Naive thymus-derived CD4-positive, alpha-beta T cell (primary cell): ENCODE measurements at regions not wholly inside any gene's neighbourhood (a gene's known extent, or its start where the extent isn't known, plus 50 kb on each side); places are given as distances from the start of the nearest gene placed in this dataset.

Experiments used
- ATAC-seq: fragments of 150-1000 bp; cut with Tn5 transposase; 2 replicates; pipeline ENCODE4 v1.10.0; 2021; ENCODE audit warnings: mild to moderate bottlenecking, moderate library complexity
- CTCF ChIA-PET: fragments of 350-600 bp; sonication (Branson Sonifier 250); formaldehyde crosslinking; loops from one replicate; lab custom pipeline; 2021; ENCODE audit warnings: antibody characterized with exemption; lab: Charles Lee
- POLR2A ChIA-PET: fragments of 350-600 bp; sonication (Branson Sonifier 250); formaldehyde crosslinking; loops from one replicate; lab custom pipeline; 2021; ENCODE audit warnings: antibody characterized with exemption, inconsistent platforms; lab: Charles Lee
- DNase-seq, 9 donors: peaks; one replicate each; pipeline versions ENCODE4 v3.0.0 to v3.0.0-alpha.2; 2020 to 2022; ENCODE audit warnings: mixed read lengths in 1 of 9
- H3K27ac ChIP-seq: one replicate; pipeline ENCODE4 v1.7.0; 2013; ENCODE audit warnings: mild to moderate bottlenecking, low read depth, low read length, moderate library complexity
- H3K27me3 ChIP-seq, 2 donors: one replicate each; pipeline ENCODE4 v1.7.0; 2013; ENCODE audit warnings: low read length in 2 of 2, mild to moderate bottlenecking in 2 of 2, moderate library complexity in 2 of 2; ENCODE audit not compliant: control insufficient read depth in 2 of 2, insufficient read depth in 2 of 2
- H3K36me3 ChIP-seq, 3 experiments: 1 replicate in 2 of 3; 2 replicates in 1 of 3; pipeline ENCODE4 v1.7.0; 2013; ENCODE audit warnings: low read length in 3 of 3, mild to moderate bottlenecking in 3 of 3, moderate library complexity in 1 of 3; ENCODE audit not compliant: insufficient read depth in 3 of 3, control insufficient read depth in 2 of 3
- H3K4me1 ChIP-seq, 2 donors: one replicate each; pipeline ENCODE4 v1.7.0; 2013; ENCODE audit warnings: low read length in 2 of 2, mild to moderate bottlenecking in 2 of 2, moderate library complexity in 1 of 2; ENCODE audit not compliant: control insufficient read depth in 2 of 2, insufficient read depth in 2 of 2
- H3K4me3 ChIP-seq: 2 replicates; pipeline ENCODE4 v1.7.0; 2013; ENCODE audit warnings: mild to moderate bottlenecking, low read length
- H3K9me3 ChIP-seq, 3 experiments: 1 replicate in 2 of 3; 2 replicates in 1 of 3; pipeline ENCODE4 v1.7.0; 2013; ENCODE audit warnings: low read length in 3 of 3; ENCODE audit not compliant: control insufficient read depth in 2 of 3
- H3K27ac Mint-ChIP-seq, 9 donors: one replicate each; pipeline ENCODE4 v1.8.0; 2020 to 2022; ENCODE audit warnings: mixed read lengths in 9 of 9, mild to moderate bottlenecking in 8 of 9, moderate library complexity in 5 of 9, inconsistent platforms in 2 of 9
- H3K27me3 Mint-ChIP-seq, 5 donors: one replicate each; pipeline ENCODE4 v1.8.0; 2021 to 2022; ENCODE audit warnings: mixed read lengths in 5 of 5, mild to moderate bottlenecking in 1 of 5
- H3K36me3 Mint-ChIP-seq, 5 donors: one replicate each; pipeline ENCODE4 v1.8.0; 2020 to 2022; ENCODE audit warnings: mixed read lengths in 5 of 5, mild to moderate bottlenecking in 3 of 5, inconsistent platforms in 1 of 5
- H3K4me1 Mint-ChIP-seq, 7 donors: one replicate each; pipeline ENCODE4 v1.8.0; 2020 to 2022; ENCODE audit warnings: mixed read lengths in 7 of 7, mild to moderate bottlenecking in 3 of 7, inconsistent platforms in 1 of 7
- H3K4me3 Mint-ChIP-seq, 10 donors: one replicate each; pipeline ENCODE4 v1.8.0; 2020 to 2022; ENCODE audit warnings: mild to moderate bottlenecking in 10 of 10, mixed read lengths in 10 of 10, moderate library complexity in 6 of 10, inconsistent platforms in 2 of 10
- H3K9me3 Mint-ChIP-seq, 11 donors: one replicate each; pipeline ENCODE4 v1.8.0; 2020 to 2022; ENCODE audit warnings: mixed read lengths in 11 of 11, mild to moderate bottlenecking in 4 of 11, inconsistent platforms in 1 of 11, moderate library complexity in 1 of 11
- intact Hi-C, 2 donors: fragments of 100-400 bp; cut with micrococcal nuclease; formaldehyde crosslinking; loops; one replicate each; pipeline ENCODE4 v1.15.1; 2023

DNA sequence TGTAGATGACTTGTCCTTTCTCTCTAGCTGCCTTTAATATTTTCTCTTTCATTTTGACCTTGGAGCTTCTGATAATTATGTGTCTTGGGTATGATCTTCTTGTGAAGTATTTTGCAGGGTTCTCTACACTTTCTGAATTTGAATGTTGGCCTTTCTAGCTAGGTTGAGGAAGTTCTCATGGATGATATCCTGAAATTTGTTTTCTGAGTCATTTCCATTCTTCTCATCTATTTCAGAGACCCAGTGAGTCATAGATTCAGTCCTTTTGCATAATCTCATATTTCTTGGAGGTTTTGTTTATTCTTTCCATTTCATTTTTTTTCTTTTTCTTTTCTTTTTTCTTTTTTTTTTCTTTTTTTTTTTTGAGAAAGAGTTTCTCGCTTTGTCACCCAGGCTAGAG, 585.7 kb upstream of the PABPC4L start:
- Mint-ChIP-seq H3K36me3 (peaks cover 0 to 3% (median 0%) of the 10 kb centered on the region in 5 donors), H3K4me3 (no peak overlapping the region), H3K27me3 (no peaks in the 10 kb centered on the region), H3K4me1 (no peaks in the 10 kb centered on the region), H3K9me3 (peaks cover 8 to 35% (median 28%) of the 10 kb centered on the region in 11 donors), H3K27ac (no peak overlapping the region)
- Histone ChIP-seq H3K9me3 (no peaks in the 10 kb centered on the region), H3K4me3 (no peak overlapping the region), H3K4me1 (no peaks in the 10 kb centered on the region), H3K27ac (no peak overlapping the region), H3K36me3 (no peaks in the 10 kb centered on the region), H3K27me3 (no peaks in the 10 kb centered on the region)
- ChIA-PET POLR2A (no interaction called here), CTCF (no interaction called here)
- intact Hi-C loops, result no loop called here
- no peak for ATAC-seq
- no peak for DNase-seq

DNA sequence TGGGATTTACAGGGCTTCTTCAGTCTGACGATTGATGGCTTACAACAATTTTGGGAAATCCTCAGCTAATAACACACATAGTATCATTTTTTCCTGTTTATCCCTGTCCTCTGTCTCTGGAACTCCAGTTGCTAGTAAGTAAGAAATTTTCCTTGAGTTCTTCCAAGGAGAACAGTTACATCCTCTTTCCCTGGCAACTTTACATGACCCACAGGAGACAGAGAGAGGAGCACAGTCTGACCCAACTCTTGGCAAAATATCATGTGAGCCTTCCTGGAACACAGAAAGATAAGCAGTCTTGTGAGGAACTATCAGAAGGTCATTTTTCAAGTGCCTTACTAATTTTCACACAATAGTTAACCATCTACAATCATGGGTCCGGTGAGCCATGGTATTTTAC, 578.7 kb upstream of the PABPC4L start:
- Mint-ChIP-seq H3K36me3 (peaks cover 0 to 2% (median 0%) of the 10 kb centered on the region in 5 donors), H3K4me3 (no peak overlapping the region), H3K27ac (no peak overlapping the region), H3K4me1 (no peaks in the 10 kb centered on the region), H3K9me3 (peaks cover 6 to 24% (median 11%) of the 10 kb centered on the region in 11 donors), H3K27me3 (no peaks in the 10 kb centered on the region)
- ChIA-PET POLR2A (no interaction called here), CTCF (no interaction called here)
- Histone ChIP-seq H3K27me3 (no peaks in the 10 kb centered on the region), H3K9me3 (no peaks in the 10 kb centered on the region), H3K27ac (no peak overlapping the region), H3K4me3 (no peak overlapping the region), H3K4me1 (no peaks in the 10 kb centered on the region), H3K36me3 (no peaks in the 10 kb centered on the region)
- DNase-seq, result no peak
- intact Hi-C loops, result no loop called here
- no peak for ATAC-seq

DNA sequence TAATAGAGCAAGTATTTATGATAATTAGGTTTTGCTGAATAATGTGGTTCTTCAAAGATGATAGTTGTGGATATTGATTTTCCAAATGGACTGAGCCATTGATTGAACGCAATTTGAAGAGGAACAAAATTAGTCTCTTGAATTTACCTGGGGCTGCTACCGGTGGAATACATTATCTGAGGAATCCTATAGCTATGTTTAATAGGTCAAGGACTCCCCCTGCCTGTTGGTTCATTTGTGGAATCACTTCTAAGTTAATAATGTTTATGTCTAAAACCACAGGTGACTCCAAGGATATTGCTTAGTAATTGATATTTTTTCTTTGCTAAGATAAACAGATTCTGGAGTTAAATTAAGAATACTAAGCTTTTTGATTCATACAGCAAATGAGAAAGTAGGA, 576.0 kb upstream of the PABPC4L start:
- H3K4me3 ChIP-seq, result no peak overlapping the region
- Mint-ChIP-seq H3K9me3 (peaks cover 0 to 15% (median 5%) of the 10 kb centered on the region in 11 donors), H3K27ac (no peak overlapping the region), H3K4me3 (no peak overlapping the region), H3K27me3 (no peaks in the 10 kb centered on the region), H3K36me3 (peaks cover 0 to 8% (median 0%) of the 10 kb centered on the region in 5 donors), H3K4me1 (no peaks in the 10 kb centered on the region)
- ChIA-PET POLR2A (no interaction called here), CTCF (no interaction called here)
- no peak overlapping the region for H3K27ac ChIP-seq
- intact Hi-C loops, result no loop called here
- H3K36me3 ChIP-seq, result no peaks in the 10 kb centered on the region
- H3K27me3 ChIP-seq, result no peaks in the 10 kb centered on the region
- DNase-seq (no peak), ATAC-seq (no peak)
- H3K4me1 ChIP-seq, result no peaks in the 10 kb centered on the region
- H3K9me3 ChIP-seq, result no peaks in the 10 kb centered on the region

- no peaks in the 10 kb centered on the region for H3K4me1 Mint-ChIP-seq
- no peaks in the 10 kb centered on the region for H3K36me3 ChIP-seq
- H3K9me3 ChIP-seq, result no peaks in the 10 kb centered on the region
- no peaks in the 10 kb centered on the region for H3K27me3 ChIP-seq
- intact Hi-C loops, result no loop called here
- no peak overlapping the region for H3K4me3 ChIP-seq
- ChIA-PET POLR2A (no interaction called here), CTCF (no interaction called here)
- no peaks in the 10 kb centered on the region for H3K27me3 Mint-ChIP-seq
- H3K27ac Mint-ChIP-seq, result no peak overlapping the region
- no peak overlapping the region for H3K27ac ChIP-seq
- H3K4me3 Mint-ChIP-seq, result no peak overlapping the region
- peaks cover 0 to 8% (median 0%) of the 10 kb centered on the region in 5 donors for H3K36me3 Mint-ChIP-seq
- DNase-seq (no peak), ATAC-seq (peak; percentile 3)
- H3K9me3 Mint-ChIP-seq, result peaks cover 0 to 17% (median 6%) of the 10 kb centered on the region in 11 donors
- H3K4me1 ChIP-seq, result no peaks in the 10 kb centered on the region
Observed at GRCh38 chr4:134773497-134774000, 572.0 kb upstream of the PABPC4L start.

- intact Hi-C loops, result no loop called here
- no peaks in the 10 kb centered on the region for H3K9me3 ChIP-seq
- POLR2A ChIA-PET, result no interaction called here
- no peaks in the 10 kb centered on the region for H3K27me3 ChIP-seq
- H3K4me3 ChIP-seq, result no peak overlapping the region
- Mint-ChIP-seq H3K27ac (no peak overlapping the region), H3K4me3 (no peak overlapping the region), H3K36me3 (no peaks in the 10 kb centered on the region), H3K9me3 (peaks cover 0 to 12% (median 0%) of the 10 kb centered on the region in 11 donors), H3K4me1 (no peaks in the 10 kb centered on the region), H3K27me3 (no peaks in the 10 kb centered on the region)
- no peak overlapping the region for H3K27ac ChIP-seq
- no peak for DNase-seq
- H3K36me3 ChIP-seq, result no peaks in the 10 kb centered on the region
- no peaks in the 10 kb centered on the region for H3K4me1 ChIP-seq
- CTCF ChIA-PET, result no interaction called here
- no peak for ATAC-seq
Observed at GRCh38 chr4:134762053-134762452, 560.5 kb upstream of the PABPC4L start.

GRCh38 chr4:134756421-134756820, 554.8 kb upstream of the PABPC4L start:
- no peaks in the 10 kb centered on the region for H3K27me3 Mint-ChIP-seq
- H3K36me3 ChIP-seq, result no peaks in the 10 kb centered on the region
- POLR2A ChIA-PET, result no interaction called here
- intact Hi-C loops, result no loop called here
- H3K4me3 Mint-ChIP-seq, result no peak overlapping the region
- no peaks in the 10 kb centered on the region for H3K27me3 ChIP-seq
- DNase-seq, result no peak
- CTCF ChIA-PET, result no interaction called here
- peaks cover 0 to 7% (median 0%) of the 10 kb centered on the region in 11 donors for H3K9me3 Mint-ChIP-seq
- ATAC-seq, result no peak
- H3K27ac ChIP-seq, result no peak overlapping the region
- no peaks in the 10 kb centered on the region for H3K36me3 Mint-ChIP-seq
- no peak overlapping the region for H3K4me3 ChIP-seq
- H3K27ac Mint-ChIP-seq, result no peak overlapping the region
- no peaks in the 10 kb centered on the region for H3K4me1 ChIP-seq
- H3K9me3 ChIP-seq, result no peaks in the 10 kb centered on the region
- no peaks in the 10 kb centered on the region for H3K4me1 Mint-ChIP-seq

GRCh38 chr4:134754301-134755019, 552.9 kb upstream of the PABPC4L start:
- no peaks in the 10 kb centered on the region for H3K9me3 ChIP-seq
- Mint-ChIP-seq H3K36me3 (no peaks in the 10 kb centered on the region), H3K9me3 (peaks cover 0 to 7% (median 0%) of the 10 kb centered on the region in 11 donors), H3K4me1 (no peaks in the 10 kb centered on the region), H3K27me3 (no peaks in the 10 kb centered on the region), H3K4me3 (no peak overlapping the region), H3K27ac (no peak overlapping the region)
- DNase-seq (no peak), ATAC-seq (no peak)
- no peak overlapping the region for H3K4me3 ChIP-seq
- no peaks in the 10 kb centered on the region for H3K27me3 ChIP-seq
- no peaks in the 10 kb centered on the region for H3K4me1 ChIP-seq
- ChIA-PET POLR2A (no interaction called here), CTCF (no interaction called here)
- intact Hi-C loops, result no loop called here
- H3K36me3 ChIP-seq, result no peaks in the 10 kb centered on the region
- no peak overlapping the region for H3K27ac ChIP-seq
